ENCODE measurements at regions not wholly inside any gene's neighbourhood (a gene's known extent, or its start where the extent isn't known, plus 50 kb on each side); places are given as distances from the start of the nearest gene placed in this dataset.
"Not testable (repeated sequence)": the region's sequence is repeated elsewhere in the genome, so short reads cannot be mapped to it uniquely, and the experiment has no call there.

DNA sequence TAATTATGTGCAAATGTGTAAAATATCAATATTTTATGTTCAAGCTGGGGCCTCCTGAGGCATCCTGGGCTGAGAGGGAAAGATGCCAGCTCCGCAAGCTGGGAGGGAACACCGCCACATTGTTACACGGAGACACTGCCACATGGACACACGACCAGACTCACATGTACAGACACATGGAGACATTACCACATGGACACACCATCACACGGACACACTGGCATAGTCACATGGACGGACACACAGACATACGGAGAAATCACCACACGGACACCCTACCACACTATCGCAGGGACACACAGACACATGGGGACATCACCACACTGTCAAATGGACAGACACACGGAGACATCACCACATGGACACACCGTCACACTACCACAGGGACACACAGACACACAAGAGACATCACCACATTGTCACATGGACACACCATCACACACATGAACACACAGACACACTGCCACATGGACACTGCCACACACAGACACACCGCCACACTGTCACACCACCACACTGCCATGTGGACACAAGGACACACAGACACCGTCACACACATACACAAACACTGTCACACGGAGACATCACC lies 117.6 kb downstream of the CCDC74A start:
- Mint-ChIP-seq H3K9me3 (peaks cover 0 to 15% (median 5%) of the 10 kb centered on the region in 7 donors), H3K36me3 (no peaks in the 10 kb centered on the region), H3K27ac (no peak overlapping the region), H3K4me3 (peak overlapping the region in 1 of 2 donors; percentile 1), H3K4me1 (peaks cover 12% of the 10 kb centered on the region), H3K27me3 (ENCODE audit: low read depth in 3 of 3) (peaks cover 20 to 34% (median 25%) of the 10 kb centered on the region in 3 donors)
- Histone ChIP-seq H4K20me1 (ENCODE audit: insufficient read depth, low read length) (no peaks in the 10 kb centered on the region), H3K27me3 (ENCODE audit: control insufficient read depth in 2 of 2, insufficient read depth in 2 of 2, low read length in 2 of 2) (peaks cover 0 to 23% of the 10 kb centered on the region in 2 donors), H3K79me2 (ENCODE audit: insufficient read depth, low read length) (no peaks in the 10 kb centered on the region), H3K9me3 (replicated peaks in 1 of 2; ENCODE audit: control insufficient read depth in 1 of 2, insufficient read depth in 1 of 2, low read length in 2 of 2) (peaks cover 4 to 5% of the 10 kb centered on the region in 2 donors), H3K4me2 (replicated peaks; ENCODE audit: extremely low read depth, low read length, poor library complexity, severe bottlenecking) (no peak overlapping the region), H3K4me3 (replicated peaks in 1 of 3; ENCODE audit: low read depth in 2 of 3, low read length in 3 of 3) (no peak overlapping the region), H3K4me1 (ENCODE audit: control insufficient read depth in 1 of 2, insufficient read depth in 2 of 2, low read length in 2 of 2) (peaks cover 6 to 8% of the 10 kb centered on the region in 2 donors), H3K27ac (ENCODE audit: low read depth in 1 of 2, low read length in 2 of 2) (no peak overlapping the region), H3K9ac (ENCODE audit: insufficient read depth, low read length, poor library complexity, severe bottlenecking) (no peak overlapping the region), H2AFZ (ENCODE audit: insufficient read depth, low read depth, low read length, poor library complexity, severe bottlenecking) (no peak overlapping the region), H3K36me3 (replicated peaks in 1 of 2; ENCODE audit: control insufficient read depth in 1 of 2, insufficient read depth in 2 of 2, low read length in 2 of 2) (no peaks in the 10 kb centered on the region)
- no peak for DNase-seq
- intact Hi-C loops (cut with micrococcal nuclease) = no loop called here
- TF ChIP-seq, protein P1, sequence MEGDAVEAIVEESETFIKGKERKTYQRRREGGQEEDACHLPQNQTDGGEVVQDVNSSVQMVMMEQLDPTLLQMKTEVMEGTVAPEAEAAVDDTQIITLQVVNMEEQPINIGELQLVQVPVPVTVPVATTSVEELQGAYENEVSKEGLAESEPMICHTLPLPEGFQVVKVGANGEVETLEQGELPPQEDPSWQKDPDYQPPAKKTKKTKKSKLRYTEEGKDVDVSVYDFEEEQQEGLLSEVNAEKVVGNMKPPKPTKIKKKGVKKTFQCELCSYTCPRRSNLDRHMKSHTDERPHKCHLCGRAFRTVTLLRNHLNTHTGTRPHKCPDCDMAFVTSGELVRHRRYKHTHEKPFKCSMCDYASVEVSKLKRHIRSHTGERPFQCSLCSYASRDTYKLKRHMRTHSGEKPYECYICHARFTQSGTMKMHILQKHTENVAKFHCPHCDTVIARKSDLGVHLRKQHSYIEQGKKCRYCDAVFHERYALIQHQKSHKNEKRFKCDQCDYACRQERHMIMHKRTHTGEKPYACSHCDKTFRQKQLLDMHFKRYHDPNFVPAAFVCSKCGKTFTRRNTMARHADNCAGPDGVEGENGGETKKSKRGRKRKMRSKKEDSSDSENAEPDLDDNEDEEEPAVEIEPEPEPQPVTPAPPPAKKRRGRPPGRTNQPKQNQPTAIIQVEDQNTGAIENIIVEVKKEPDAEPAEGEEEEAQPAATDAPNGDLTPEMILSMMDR (IDR thresholded peaks at IDR 0.05) = no peak
- WGBS (ENCODE audit: insufficient coverage) = 95% methylated on average over 11 of the region's 14 CpGs

DNA sequence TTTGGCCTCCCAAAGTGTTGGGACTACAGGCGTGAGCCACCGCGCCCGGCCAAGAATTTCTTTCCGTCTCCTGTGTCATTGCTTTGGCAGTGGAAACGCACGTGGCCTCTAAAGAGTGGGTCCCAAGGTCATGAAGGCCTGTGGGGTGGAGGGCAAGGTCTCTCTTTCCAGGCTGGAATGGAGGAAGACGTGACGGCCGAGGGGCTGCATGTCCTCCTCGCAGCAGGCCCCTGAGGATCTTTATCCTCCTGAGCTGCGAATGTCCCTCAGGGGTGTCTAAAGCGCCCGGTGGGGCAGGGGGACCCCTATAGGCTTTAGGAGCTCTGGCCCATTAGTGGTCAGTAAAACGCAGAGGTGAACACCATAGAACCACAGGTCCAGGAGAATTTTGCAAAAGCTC lies 118.5 kb downstream of the CCDC74A start:
- H3K79me2 ChIP-seq (ENCODE audit: insufficient read depth, low read length); H3K9ac ChIP-seq (ENCODE audit: insufficient read depth, low read length, poor library complexity, severe bottlenecking); H4K20me1 ChIP-seq (ENCODE audit: insufficient read depth, low read length); H2AFZ ChIP-seq (ENCODE audit: insufficient read depth, low read depth, low read length, poor library complexity, severe bottlenecking); intact Hi-C loops (cut with micrococcal nuclease); H3K4me3 ChIP-seq (replicated peaks in 1 of 3; ENCODE audit: low read depth in 2 of 3, low read length in 3 of 3); DNase-seq; H3K4me2 ChIP-seq (replicated peaks; ENCODE audit: extremely low read depth, low read length, poor library complexity, severe bottlenecking); H3K36me3 Mint-ChIP-seq; H3K36me3 ChIP-seq (replicated peaks in 1 of 2; ENCODE audit: control insufficient read depth in 1 of 2, insufficient read depth in 2 of 2, low read length in 2 of 2); H3K9me3 ChIP-seq (replicated peaks in 1 of 2; ENCODE audit: control insufficient read depth in 1 of 2, insufficient read depth in 1 of 2, low read length in 2 of 2); H3K27ac ChIP-seq (ENCODE audit: low read depth in 1 of 2, low read length in 2 of 2); H3K4me1 ChIP-seq (ENCODE audit: control insufficient read depth in 1 of 2, insufficient read depth in 2 of 2, low read length in 2 of 2); H3K27ac Mint-ChIP-seq: not testable (repeated sequence)
- Mint-ChIP-seq H3K4me1 (peaks cover 11% of the 10 kb centered on the region), H3K27me3 (ENCODE audit: low read depth in 3 of 3) (peaks cover 20 to 37% (median 27%) of the 10 kb centered on the region in 3 donors), H3K4me3 (peak overlapping the region in 1 of 2 donors; percentile 72), H3K9me3 (peaks cover 0 to 15% (median 5%) of the 10 kb centered on the region in 7 donors)
- 91% methylated on average over 14 of the region's 15 CpGs for WGBS (ENCODE audit: insufficient coverage)
- H3K27me3 ChIP-seq (ENCODE audit: control insufficient read depth in 2 of 2, insufficient read depth in 2 of 2, low read length in 2 of 2) = peaks cover 0 to 23% of the 10 kb centered on the region in 2 donors
